ENCODE measurements at regions not wholly inside any gene's neighbourhood (a gene's known extent, or its start where the extent isn't known, plus 50 kb on each side); places are given as distances from the start of the nearest gene placed in this dataset.
"Not testable (repeated sequence)": the region's sequence is repeated elsewhere in the genome, so short reads cannot be mapped to it uniquely, and the experiment has no call there.

DNA sequence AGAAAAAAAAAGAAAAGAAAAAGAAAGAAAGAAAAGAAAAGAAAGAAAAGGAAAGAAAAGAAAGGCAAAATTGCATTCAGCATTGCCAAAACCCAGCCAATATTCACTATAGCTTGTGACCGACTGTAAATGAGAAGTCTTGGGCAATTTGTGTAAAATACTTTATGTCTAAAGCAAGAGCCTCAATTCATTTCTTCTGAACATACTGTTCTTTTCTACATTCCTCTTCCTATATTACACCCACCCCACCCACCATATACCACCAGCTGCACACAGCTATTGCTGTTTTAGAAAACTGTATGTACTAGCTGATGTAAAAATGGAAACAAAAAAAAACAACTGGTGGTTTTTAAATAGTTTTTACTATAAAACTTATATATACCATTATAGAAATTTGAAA, 156.9 kb upstream of the TTC29 start:
- no peak for DNase-seq (ENCODE audit: low spot score)

DNA sequence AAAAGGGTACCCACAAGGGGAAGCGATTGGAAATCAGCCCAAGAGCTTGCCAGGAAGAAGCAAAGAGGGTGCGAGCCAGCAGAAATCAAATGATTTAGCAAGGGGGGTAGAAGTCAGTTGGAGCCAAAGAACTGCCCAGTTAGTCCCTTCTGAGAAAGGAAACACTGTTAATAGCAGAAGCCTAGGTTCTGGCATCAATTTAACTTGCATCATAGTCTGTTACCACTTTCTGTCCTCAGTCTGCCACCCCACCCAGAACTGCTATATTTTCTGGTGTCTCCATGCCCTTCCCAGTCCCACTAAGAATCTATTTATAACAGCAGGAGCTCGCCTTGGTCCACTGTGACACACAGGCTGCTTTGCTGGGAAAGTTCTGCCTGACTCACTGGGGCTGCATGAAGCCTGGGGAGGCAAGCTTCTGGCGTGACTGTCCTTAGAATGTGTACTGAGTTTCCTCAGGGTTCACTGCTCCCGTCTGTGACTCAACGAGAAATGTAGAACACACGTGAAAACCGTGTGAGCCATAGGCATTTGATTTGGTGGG, 157.8 kb upstream of the TTC29 start:
- DNase-seq (ENCODE audit: low spot score), result no peak

DNA sequence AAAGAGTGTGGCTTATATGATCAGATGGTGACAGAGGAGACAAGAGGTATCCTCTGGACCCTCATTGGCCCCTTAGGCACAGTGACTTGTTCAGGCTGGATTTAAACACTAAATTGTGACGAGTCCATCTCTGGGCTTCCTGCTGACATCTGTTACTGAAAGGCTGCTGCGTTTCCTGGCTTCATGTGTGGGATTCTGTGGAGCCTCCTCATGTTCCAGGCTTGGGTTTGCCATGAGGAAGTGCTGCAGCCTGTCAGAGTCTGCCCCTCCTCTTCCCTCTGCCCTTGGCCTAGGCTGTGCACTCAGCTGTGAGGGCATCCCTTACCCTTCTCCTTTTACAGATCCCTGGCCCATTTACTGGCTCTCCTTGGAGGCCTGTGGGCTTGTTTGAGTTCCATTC, 159.1 kb upstream of the TTC29 start:
- DNase-seq (ENCODE audit: low spot score), result no peak

DNA sequence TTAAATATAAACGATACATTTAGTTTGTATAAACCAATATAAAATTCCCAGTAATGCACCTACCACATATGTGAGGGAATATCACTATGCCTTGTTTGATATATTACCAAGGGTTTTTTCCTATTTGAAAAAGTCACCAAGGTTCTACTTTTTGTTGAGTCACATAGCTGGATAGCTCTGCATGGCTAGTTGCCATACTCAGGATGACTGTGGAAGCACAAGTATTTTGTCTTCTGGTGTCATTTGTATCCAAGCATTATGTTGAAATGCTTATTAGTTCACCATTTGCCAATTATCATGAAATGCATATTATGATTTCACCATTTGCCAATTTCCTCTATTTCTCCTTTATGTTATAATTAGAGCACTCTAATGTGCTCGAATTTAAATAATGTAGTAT, 162.7 kb upstream of the TTC29 start:
- DNase-seq (ENCODE audit: low spot score), result no peak

DNA sequence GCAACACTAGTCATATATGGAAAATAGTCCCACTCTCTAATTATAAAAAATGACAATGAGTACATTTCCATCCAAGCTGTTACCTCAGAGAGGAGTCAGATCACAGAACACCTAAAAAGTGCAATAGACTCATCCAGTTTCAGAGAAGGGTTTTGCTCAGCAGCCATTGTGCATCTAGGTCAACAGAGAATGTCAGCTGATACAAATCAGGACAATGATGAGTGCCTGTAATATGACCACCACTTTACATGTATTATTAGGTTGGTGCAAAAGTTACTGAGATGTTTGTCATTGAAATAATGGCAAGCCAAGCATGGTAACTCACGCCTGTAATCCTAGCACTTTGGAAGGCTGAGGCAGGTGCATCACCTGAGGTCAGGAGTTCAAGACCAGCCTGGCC, 164.1 kb upstream of the TTC29 start:
- no peak for DNase-seq (ENCODE audit: low spot score)

DNA sequence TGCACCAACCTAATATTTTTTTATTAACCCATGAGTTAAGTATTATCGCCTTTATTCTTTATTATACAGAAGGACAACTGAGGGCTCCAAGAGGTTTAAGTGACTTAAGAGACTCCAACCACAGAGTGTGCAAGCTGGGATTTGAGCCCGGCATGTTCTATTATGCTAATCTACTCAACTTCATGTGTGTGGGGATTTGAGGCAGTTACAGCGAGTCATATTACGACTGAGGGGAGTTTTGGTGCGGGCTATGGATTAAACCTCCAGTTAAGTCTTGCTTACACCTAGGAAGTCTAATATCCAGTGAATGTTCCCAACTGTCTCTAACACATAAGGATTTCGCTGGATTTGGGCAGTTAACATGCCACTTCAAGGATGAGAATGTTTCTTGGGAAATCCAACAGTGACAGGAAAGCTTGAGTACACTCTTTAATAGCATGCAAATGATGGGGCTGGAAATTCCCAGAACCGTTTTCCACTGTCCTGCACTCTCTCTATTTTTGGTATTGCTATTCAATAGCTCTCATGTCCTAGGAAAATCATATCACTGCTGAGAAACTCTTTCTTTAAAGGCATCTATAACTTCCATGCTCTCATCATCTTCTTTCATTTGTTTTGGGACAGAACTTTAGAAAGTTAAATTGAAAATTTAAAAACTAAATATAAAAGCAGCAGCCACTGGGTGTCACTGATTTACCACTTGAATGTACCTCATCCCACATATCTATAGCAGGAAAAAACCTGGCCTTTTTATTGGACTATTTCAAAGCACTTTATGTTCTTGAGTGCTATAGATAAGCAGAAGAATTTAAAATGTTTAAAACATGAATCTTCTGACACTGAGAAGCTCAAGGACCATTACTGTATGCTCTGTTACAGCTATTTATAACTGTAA, 165.1 kb upstream of the TTC29 start:
- DNase-seq (ENCODE audit: low spot score), result peak; percentile 51

DNA sequence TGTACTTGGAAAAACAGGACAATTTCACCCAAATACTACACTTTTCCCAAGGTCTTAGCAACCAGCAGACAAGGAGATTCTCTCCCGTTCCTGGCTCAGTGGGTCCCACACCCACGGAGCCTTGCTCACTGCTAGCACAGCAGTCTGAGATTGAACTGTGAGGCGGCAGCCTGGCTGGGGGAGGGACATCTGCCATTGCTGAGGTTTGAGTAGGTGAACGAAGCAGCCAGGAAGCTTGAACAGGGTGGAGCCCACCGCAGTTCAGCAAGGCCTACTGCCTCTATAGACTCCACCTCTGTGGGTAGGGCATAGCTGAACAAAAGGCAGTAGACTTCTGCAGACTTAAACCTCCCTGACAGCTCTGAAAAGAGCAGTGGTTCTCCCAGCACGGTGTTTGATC, 166.5 kb upstream of the TTC29 start:
- not testable (repeated sequence) for DNase-seq (ENCODE audit: low spot score)

DNA sequence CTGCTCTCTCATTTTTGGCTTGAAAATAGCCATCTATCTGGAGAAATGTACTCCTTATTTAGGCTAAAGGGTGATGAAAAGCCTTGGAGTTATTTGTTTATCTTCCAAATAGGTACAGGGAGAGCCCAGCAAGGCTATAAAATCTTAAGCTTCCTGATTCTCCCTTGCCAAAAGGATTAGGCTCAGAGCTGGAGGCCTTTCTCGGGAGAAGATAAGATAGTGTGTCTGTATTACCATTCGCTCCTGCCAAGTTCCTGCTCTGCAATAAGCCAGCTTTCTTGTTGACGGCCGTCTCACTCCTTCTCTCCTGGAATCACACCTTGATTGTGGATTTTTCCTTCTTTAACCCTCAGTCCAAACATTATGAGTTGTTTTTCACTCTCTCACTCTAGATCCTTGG, 171.8 kb upstream of the TTC29 start:
- DNase-seq (ENCODE audit: low spot score), result no peak

DNA sequence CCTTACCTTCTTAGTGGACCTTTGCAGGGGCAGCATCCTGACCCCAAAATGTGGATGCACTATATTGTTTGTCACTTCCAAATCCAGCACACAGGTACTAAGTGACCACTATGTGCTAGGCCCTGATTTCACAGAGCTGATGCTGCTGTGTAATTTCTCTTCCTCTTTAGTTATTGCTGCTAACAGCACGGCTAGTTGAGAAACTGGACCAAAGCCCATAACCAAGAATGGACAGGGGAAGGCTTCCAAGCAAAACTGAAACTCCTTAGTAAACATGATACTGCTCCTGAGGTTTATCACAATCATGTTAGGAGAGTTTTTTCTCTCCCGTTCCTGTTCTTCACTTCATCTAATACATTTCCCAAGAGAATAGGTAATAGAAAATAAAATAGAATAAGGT, 172.9 kb upstream of the TTC29 start:
- DNase-seq (ENCODE audit: low spot score), result no peak

DNA sequence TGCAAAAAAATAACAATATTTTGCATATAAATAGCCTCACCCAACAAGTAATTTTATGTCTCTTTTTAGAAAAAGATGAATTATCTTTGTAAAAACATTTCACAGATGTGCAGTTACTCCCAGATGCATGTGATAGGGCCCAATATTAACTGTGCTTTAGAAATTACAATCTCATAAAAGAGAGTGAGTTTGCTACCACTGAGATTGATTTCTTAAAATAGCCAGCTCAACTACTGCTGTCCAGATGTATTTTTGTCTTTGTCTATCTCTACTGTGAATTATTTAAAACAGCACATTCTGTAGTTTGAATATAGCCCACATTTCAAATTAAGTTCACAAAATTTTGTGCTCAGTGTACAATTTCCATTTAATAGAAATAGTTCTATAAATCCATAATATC, 177.0 kb upstream of the TTC29 start:
- no peak for DNase-seq (ENCODE audit: low spot score)

DNA sequence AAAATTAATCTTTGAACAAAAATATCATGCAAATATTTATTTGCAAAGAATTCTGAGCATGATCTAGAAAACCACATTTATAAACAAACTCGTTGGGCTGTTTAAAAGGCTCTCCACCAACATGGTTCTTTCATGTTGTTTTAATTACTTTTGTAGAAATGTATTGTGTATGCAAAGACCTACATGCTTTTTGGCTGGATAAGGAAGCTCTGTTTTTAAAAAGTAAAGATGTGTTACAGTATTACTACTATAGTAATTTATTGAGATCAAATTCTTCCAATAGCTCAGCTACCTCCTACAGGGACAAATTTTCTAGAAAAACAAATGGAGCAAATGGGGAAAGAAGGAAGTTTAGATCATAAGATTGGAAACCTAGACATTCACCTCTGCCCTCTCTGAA, 177.5 kb upstream of the TTC29 start:
- no peak for DNase-seq (ENCODE audit: low spot score)

DNA sequence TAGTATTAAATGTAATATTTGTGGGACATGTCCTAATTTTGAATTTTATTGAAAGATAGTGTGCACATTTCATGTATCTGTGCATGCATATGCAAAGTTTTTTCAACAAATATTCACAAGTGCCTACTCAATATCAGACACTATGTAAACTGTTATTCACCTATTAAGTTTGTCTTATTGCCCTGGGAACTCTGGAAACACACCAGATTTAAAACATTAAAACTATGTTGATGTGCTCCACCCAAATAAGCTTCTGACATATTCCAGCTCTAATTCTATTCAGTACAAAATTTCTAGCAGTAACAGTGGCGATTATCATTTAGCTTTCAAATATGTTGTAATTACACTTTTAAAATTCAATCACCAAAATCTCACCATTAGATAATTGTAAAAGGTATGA, 183.1 kb upstream of the TTC29 start:
- DNase-seq (ENCODE audit: low spot score), result no peak

DNA sequence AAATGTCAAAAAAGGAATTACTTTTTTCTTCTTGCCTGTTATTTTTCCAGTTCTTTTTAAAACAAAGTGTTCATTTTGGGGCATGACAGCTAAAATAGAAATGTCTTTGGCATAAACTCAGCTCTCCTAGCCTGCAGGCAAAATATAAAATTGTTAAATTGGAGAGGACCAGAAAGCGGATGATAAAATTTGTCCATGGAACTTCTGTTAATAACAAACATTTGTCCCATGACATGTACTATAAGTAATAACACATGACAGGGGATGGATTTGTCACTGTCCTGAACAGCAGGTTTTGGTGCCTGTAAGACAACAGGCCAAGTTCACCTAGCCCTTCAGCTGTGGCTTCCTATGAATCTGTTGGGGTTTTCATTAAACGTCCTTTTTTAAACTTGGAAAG, 184.0 kb upstream of the TTC29 start:
- no peak for DNase-seq (ENCODE audit: low spot score)

DNA sequence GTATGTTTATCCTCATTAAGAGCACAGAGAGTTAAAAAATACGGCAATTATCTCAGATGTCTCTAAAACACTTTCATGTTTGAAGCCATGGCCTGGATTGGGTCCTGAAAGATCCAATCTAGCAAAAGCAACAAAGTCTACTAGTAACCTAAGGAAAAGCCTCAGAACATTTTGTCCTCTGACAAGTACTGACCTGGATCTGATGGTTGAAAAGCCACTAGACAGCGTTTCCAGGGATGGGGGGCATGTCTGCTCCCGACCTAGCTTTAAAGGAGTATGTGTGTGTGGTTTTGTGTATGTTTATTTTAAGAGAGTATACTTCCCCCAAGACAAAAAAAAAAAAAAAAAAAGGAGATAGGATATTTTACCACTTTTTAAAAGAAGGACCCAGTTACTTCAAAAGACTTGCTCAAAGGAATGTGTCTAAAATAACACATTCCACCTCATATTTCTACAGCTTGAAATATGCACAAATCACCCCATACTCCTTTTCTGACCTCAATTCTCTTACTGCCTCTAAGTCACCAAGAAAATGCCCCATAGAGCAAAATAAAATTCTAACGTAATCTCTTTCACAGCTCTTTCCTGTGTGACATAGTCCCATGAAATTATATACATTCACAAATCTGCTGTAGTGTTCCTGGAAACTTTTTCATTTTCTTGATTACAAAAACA, 189.0 kb upstream of the TTC29 start:
- no peak for DNase-seq (ENCODE audit: low spot score)

DNA sequence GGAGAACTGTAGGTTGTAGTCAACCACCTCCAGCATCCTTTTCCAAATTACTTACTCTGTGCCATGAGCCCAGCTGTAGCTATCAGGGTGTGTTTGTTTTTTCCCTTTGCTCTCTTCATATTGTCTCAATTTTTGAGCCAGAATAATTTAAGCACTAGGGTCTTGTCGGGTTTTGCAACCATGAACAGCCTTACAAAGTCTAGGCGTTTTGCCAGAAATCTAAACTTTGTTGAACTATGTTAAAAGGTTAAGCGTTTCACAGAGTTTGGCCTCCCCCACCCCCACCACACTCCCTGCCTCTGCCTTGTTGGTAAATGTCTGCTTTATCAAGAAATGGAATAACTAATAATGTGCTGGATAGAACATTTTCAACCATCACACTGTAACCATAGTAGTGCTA, 190.6 kb upstream of the TTC29 start:
- DNase-seq (ENCODE audit: low spot score), result peak; percentile 19

DNA sequence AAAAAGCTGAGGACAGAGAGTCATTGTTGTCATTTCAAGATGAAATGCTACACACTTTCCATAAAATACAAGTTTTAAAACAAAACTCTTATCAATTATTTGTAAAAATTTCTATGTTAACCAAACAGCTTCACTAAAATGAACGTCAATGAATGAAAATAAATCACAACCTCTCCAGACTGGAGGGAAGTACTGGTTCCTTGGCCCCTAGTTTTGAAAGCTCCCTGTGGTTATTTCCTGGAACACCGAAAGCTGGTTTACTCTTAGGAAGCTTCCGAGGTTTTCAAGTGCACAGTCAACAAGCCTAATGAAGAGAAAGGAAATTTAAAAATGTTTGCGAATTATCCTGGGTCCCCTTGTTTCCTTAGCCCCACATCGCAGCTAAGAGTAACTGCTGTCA, 191.1 kb upstream of the TTC29 start:
- no peak for DNase-seq (ENCODE audit: low spot score)

DNA sequence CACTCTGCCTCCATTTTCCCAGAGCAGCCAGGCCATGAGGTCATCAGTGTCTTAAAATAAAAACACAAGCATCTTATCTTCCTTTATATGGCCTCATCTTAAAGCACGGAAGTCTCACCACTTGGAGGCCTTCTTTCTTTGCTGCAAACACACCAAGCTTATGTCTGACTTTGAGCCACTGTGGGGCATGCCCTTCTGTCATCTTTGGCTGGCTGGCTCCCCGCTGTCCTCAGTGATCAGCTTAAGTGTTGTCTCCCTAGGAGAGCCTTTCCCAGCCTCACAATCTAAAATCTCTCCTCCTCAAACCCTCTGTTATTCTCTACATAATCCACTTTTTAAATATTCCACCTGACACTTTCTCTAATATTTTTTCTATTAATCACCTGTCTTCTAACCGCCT, 191.6 kb upstream of the TTC29 start:
- no peak for DNase-seq (ENCODE audit: low spot score)

DNA sequence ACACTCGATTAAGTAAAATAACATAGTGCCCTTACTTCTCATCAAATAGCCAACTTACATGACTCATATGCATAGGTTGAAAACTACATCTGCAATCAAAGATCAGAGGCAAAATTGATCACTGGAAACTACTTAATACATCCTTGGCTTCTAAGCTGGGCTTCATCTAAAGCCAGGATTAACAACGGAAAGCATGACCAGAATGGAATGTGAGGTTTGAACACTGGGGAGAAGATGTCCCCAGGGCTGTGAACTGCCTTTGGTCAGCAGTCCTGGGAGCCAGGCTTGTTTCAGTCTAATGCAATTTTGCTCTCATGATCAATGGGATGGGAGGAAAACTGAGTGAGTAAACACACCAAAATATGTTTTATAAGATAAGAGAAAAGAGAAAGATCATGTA, 192.5 kb upstream of the TTC29 start:
- no peak for DNase-seq (ENCODE audit: low spot score)

DNA sequence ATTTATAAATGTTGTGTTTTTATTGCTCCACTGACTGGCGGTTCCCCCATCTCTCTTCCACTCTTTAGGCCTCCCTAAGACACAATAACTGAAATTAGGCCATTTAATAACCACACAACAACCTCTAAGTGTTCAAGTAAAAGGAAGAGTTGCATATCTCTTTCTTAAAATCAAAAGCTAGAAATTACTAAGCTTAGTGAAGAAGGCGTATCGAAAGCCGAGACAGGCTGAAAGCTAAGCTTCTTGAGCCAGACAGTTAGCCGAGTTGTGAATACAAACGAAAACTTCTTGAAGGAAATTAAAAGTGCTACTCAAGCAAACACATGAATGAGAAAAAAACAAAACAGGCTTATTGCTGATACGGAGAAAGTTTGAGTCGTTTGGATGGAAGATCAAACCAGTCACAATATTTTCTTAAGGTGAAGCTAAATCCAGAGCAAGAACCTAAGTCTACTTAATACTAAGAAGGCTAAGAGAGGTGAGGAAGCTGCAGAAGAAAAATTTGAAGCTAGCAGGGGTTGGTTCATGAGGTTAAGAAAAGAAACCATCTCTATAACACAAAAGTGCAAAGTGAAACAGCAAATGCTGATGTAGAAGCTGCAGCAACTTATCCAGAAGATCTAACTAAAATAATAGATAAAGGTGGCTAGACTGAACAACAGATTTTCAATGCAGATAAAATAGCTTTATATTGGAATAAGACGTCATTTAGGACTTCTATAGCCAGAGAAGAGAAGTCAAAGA, 194.0 kb upstream of the TTC29 start:
- DNase-seq (ENCODE audit: low spot score), result no peak

DNA sequence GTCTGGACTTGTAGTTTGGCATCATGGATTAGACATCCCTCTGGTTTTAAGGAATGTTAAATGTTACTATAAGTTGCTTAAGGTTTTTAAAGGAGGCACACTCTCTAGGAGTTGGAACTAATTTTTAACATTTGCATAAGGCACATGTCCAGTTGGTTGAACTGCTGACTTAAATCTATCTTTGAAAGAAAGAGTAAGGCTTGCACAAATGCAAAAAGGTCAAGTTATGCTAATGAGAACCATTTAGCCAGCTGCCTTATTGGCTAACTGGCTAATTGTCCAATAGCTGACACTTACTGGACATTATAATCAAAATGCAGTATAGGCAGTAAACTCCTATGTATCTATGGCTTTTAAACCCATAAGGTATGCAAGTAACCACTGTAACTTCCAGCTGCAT, 206.1 kb upstream of the TTC29 start:
- DNase-seq (ENCODE audit: low spot score), result no peak

DNA sequence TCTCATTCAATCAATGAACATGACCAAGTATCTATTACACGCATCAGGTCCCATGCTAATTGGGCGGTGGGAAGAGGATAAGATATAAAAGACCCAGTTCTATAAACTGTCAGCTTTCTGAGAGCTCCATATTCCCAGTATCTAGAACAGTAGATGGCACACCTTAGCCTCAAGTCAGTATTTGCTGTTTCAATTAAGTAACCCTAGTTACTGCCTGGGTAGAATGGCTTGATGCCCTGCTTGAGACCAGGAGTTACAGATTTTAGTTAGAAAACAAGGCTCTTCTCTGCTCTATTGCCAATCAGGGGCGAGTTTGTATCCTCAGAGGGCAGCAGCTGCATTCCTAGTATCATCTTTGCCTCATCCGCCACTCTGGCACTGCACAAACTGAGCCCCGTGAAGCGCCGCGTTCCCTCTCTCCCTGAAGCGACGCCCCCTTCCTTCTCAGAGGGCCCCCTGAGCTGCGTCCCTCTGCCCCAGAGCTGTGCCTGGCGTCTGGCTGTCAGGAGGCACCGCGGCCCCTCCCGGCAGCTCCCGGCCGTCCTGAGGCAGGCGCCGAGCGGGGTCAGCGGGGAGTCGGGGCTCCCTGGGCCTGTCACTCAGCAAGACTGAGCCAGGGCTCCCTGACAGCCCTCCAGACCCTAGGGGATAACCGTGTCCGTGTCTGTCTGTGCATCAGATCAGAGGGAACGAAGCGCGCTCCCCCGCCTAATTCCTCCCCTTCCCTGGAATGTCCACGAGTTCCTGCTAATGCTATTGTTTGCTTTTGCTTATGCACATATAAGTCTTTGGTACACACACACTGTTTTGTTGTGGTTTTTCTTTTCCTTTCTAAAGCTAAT, 212.4 kb upstream of the TTC29 start:
- DNase-seq (ENCODE audit: low spot score), result no peak

Data from COLO829 (cell line).